Endometrium (tissue), 2 donors: ENCODE measurements at regions not wholly inside any gene's neighbourhood (a gene's known extent, or its start where the extent isn't known, plus 50 kb on each side); places are given as distances from the start of the nearest gene placed in this dataset.

Experiments used
- FAIRE-seq: peaks from 2 replicates; lab custom pipeline; 2012; peaks lifted over from hg19 to GRCh38; lab: Jason Lieb, UNC
- donor health status: control.
- donor health status: control.

DNA sequence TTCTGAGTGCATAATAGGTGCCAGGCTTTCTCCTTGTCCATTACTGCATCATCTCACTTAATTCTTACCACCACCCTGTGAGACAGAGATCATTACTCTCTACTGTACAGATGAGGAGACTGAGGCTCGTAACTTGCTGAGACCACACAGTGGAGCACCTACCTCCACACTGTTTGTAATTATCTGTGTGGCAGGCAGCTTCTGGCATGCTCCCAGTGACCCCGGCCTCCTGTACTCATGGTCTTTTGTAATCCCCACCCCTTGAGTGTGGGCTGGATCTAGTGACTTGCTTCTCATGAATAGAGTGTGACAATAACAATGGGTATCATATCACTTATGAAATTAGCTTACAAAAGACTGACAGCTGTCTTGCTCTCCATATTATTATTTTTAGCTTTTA is 407.3 kb downstream of the MATN1 start:
- FAIRE-seq = no peak

- no peak for FAIRE-seq
These were observed 408.0 kb downstream of the MATN1 start for GRCh38 chr1:30315185-30315960.

DNA sequence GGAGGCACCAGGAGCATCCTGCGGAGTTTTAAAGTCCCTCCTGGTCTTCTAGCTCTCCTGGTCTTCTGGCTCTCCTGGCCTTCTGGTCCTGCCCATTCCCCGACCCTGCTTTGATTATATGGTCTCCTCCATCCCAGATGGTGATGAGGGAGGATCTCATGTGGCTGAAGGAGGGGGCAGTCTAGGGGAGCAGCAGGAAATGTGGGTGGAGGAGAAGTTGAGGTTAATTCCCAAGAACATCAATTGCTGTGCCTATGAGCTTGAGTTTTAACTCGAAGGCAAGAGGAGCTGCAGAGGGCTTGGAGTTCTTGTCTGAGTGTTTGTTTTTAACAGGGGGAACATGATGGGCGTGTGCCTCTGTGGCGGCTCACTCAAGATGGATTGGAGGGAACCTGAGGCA is 408.8 kb downstream of the MATN1 start:
- FAIRE-seq = no peak

DNA sequence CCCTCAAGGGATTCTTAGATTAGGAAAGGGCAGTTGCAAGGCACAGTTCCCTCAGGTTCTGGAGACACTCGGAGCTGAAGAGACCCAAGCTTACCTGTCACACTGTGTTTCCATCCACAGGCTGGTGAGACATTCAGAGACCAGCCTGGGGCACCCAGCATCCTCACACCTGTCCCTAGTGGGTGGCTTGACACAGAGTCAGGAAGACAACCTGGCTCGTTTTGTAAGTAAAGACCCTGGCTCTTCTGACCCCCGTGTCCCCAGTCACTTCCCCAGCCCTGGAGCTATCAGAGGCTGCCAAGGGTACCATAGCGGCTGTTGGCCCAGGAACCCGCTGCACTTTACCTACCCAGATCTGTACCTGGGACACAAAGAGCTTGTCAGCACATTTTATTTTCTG is 409.8 kb downstream of the MATN1 start:
- FAIRE-seq = no peak

- FAIRE-seq = no peak
These were observed 410.2 kb downstream of the MATN1 start for GRCh38 chr1:30313176-30313575.

- no peak for FAIRE-seq
These were observed 411.2 kb downstream of the MATN1 start for GRCh38 chr1:30312226-30312625.

DNA sequence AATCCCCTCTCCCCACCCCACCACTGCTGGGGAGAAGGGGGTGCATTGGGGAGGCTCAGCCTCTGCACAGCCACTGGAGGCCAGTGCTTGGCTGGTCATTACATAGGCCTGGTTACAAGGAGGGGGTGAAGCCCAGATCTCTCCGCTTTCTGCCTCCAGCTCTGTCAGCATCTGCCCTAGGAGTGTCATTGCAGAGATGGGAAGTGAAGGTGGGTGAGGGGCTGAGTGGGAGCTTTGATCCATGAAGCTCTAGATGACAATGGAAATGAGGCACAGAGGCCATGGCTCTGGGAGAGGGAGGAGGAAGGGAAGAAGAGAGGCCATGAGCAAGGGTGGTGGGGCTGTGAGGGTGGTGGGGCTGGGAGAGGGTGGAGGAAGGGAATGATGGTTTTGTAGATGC is 411.6 kb downstream of the MATN1 start:
- no peak for FAIRE-seq

DNA sequence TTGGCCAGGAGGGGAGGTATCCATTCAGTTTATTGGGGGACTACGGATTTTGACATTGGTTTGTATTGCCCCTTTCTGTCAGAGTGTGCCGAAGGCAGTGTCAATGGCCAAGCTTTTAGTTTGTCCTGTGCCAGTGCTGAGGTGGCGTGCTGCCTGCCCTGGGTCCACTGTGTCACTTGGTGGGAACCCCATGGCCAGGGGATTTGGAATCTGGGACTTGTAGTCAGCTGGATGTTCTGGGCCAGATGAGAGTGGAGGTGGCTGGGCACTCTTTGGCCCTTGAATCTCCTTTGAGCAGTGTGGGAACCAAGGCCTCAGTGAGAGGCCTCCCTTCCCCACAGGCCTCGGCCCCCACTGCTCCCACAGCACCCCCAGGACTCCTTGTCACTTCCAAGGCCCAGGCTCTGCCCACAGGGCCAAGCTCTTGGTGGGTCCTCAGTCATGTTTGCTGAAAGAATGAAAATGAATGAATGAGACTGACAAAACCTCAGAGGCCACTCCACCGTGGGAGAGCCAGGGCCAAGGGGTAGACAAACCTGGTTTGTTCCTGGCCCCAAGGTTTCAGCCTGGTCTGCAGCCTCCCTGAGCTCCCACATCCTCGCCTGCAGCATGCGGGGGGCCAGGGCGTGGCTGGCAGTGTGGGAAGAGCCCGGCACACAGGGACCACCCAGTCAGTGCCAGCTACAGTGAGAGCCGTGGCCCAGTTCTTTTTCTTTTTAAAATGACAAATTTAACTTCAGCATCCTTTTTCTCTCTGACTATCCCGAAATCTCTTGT is 412.2 kb downstream of the MATN1 start:
- no peak for FAIRE-seq

GRCh38 chr1:30307182-30307581 is 416.2 kb downstream of the MATN1 start:
- FAIRE-seq = no peak

DNA sequence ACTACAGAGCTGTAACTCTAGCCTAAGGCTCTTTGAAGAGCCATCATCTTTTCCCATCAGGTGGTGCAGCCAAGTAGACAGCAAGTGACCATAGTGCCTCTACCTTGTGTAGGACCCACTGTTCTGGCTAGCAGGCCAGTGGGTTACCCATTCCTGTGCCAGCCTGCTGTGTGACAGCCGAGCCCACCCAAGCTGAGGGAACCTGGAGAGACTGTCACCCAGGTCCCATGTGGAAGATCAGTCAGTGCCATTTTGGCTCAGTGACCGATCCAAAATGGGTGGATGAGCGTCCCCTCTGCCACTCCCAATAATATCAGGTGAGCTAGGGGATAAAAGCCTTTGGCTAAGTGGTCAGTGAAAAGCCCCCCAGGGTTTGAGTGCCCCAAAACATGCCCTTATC is 417.9 kb downstream of the MATN1 start:
- no peak for FAIRE-seq

DNA sequence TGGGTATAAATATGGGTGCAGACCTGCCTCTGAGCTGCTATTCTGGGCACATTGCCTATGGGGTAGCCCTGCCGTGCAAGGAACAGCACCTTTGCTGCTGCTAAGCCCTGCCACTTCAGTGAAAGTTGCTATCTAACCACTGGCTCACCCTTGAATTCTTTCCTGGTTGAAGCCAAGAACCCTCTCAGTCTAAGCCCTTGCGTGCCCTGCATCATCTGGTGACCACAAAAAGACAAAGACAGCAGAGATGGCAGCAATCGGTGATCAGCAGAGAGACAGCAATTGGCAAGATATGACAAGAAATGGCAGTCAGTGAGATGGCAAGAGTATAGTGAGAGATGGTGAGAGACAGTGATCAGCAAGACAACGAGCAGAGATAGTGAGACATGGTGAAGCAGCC is 418.3 kb downstream of the MATN1 start:
- no peak for FAIRE-seq

GRCh38 chr1:30304080-30304479 is 419.3 kb downstream of the MATN1 start:
- FAIRE-seq = no peak

GRCh38 chr1:30303387-30303786 is 420.0 kb downstream of the MATN1 start:
- no peak for FAIRE-seq

DNA sequence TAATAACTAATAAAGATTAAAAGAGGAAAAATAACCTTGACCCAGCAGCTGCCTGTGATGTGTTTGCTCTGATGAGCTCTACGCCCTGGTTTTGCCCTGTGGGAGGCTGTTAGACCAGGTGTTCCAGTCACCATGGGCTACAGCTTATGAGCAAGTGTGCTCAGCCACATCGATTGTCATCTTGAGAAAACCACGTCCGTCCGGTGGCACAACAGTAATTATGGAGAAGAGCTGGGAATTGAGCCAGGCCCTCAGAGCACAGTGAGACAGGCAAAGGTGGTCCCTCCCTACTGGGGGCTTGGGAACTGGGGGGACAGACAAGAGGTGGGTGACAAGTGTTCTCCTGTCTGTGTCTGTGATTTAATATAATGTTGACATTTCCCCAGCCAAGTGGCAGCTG is 420.5 kb downstream of the MATN1 start:
- no peak for FAIRE-seq

DNA sequence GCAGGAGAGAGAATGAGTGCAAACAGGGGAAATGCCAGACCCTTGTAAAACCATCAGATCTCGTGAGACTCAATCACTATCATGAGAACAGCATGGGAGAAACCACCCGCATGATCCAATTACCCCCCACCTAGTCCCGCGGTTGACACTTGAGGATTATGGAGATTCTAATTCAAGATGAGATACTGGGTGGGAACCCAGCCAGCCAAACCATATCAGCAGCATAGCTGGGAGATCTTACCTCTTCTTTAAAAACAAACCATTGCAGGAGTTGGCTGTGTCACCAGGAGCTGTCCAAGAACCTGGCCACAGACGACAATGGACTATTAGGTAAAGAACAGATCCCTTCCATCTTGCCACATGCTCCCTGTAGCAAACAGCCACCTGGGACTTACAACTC is 422.7 kb downstream of the MATN1 start:
- FAIRE-seq = no peak

GRCh38 chr1:30299393-30299792 is 424.0 kb downstream of the MATN1 start:
- FAIRE-seq = no peak

DNA sequence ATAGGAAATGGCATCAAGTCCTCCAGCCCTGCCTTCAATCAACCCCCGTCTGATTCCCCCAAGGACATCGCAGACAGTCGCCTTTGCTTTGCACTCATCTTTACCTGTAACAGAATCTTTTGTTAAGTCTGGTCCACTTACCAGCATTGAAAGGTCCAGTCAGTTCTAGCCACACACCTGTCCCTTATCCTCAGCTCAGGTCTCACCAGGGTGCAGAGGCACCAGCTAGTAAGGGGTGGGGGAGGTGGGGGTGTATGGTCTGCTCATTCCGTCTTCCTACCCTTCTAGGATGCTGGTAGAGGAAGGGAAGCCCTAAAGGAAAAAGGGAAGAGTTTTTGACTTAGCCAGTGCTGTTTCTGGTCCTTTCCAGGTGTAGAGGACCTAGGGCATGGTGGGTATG is 427.7 kb downstream of the MATN1 start:
- no peak for FAIRE-seq

DNA sequence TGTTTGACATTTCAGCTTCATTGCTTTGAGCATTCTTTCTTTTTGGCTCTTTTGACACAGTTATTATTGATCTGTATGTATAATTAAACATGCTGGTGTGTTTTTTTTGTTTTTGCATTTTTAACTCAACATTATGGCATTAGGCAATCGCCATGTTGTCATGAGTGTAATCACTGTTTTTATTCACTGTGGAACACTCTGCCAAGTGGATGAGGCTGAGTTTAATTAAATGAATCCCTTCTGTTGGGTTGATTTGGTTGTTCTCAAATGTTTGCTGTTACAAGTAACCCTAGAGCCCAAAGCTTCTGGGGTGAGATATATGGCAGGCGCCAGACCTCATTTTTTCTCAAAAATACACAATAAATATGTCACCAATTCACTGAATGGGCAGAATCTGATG is 428.1 kb downstream of the MATN1 start:
- FAIRE-seq = peak; percentile 72

- FAIRE-seq = no peak
These were observed 428.9 kb downstream of the MATN1 start for GRCh38 chr1:30294508-30294907.

- FAIRE-seq = no peak
These were observed 430.9 kb downstream of the MATN1 start for GRCh38 chr1:30292451-30292850.

DNA sequence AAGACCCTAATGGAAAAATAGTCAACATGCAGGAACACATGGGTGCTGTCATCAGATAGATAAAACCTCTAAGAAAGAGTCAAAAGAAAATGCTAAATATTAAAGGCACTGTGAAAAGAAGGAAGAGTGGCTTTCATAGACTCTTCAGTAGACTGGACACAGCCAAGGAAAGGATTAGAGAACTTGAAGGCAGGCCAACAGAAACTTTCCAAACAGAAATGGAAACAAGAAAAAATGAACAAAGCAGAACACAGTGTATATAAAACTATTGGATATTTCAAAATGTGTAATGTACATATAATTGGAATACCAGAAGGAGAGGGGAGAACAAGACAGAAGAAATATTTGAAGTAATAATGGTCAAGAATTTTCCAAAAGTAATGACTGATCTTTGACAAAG is 431.9 kb downstream of the MATN1 start:
- no peak for FAIRE-seq

DNA sequence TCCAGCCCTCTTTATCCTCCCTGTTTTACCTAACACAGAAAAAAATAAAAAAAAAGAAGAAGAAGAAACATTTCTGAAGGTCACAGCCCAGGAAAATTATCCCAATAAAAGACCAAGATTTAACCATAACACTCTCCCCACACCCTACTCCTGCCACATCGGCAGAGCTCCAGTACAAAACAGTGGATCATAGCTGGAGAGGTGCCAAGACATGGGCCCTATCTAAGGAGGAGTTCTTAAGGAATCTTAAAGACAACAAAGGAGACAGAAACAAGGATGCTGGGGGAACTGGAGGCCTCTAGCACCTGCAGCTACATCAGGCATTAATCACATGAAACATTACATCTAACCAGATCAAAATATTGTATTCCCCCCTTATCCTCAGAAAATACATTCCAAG is 432.8 kb downstream of the MATN1 start:
- peak; percentile 59 for FAIRE-seq

- FAIRE-seq = no peak
These were observed 435.4 kb downstream of the MATN1 start for GRCh38 chr1:30287976-30288375.
